Loucy (cell line): ENCODE measurements at regions not wholly inside any gene's neighbourhood (a gene's known extent, or its start where the extent isn't known, plus 50 kb on each side); places are given as distances from the start of the nearest gene placed in this dataset.

Experiments used
- CTCF ChIP-seq: fragments of 200-600 bp; sonication (generic); conservative IDR thresholded peaks from 2 replicates; pipeline ENCODE4 v1.5.1; 2014; ENCODE audit warnings: mild to moderate bottlenecking, antibody characterized with exemption, low read length
- EZH2phosphoT487 ChIP-seq: fragments of 200-600 bp; IDR thresholded peaks from 2 replicates; pipeline ENCODE4 v1.6.1; 2018; ENCODE audit warnings: antibody characterized with exemption, mild to moderate bottlenecking, moderate library complexity, borderline replicate concordance

- TF ChIP-seq CTCF (no peak), EZH2phosphoT487 (no peak)
These were observed 101.7 kb upstream of the SMLR1 start for GRCh38 chr6:130725551-130725950.
